A549 (cell line): ENCODE measurements at regions not wholly inside any gene's neighbourhood (a gene's known extent, or its start where the extent isn't known, plus 50 kb on each side); places are given as distances from the start of the nearest gene placed in this dataset.

Source experiments
- ATAC-seq, 2 experiments: fragments of 200-7000 bp in 1 of 2; fragments of >200 bp in 1 of 2; cut with Nextera tagmentation in 1 of 2; cut with Tn5 transposase in 1 of 2; 3 replicates each; pipeline versions ENCODE4 v1.8.0 to v1.9.1; 2018 to 2020; ENCODE audit warnings: mild to moderate bottlenecking in 1 of 2, moderate library complexity in 1 of 2
- CTCF ChIA-PET: fragments of 300-600 bp; sonication (Branson Sonifier 250); formaldehyde crosslinking; extraction: SDS; loops from one replicate; lab custom pipeline; 2021; ENCODE audit warnings: antibody characterized with exemption, inconsistent platforms; lab: Yijun Ruan, JAX
- POLR2A ChIA-PET: fragments of 350-600 bp; formaldehyde crosslinking; extraction: SDS; loops from one replicate; lab custom pipeline; 2021; ENCODE audit warnings: antibody characterized with exemption, inconsistent platforms; lab: Yijun Ruan, JAX
- DNase-seq, 2 experiments: peaks; one replicate each; pipeline versions ENCODE4 v3.0.0 to v3.0.0-alpha.2; 2011 to 2016; ENCODE audit warnings: low read depth in 1 of 2, low spot score in 1 of 2
- FAIRE-seq: peaks from 2 replicates; lab custom pipeline; 2011; peaks lifted over from hg19 to GRCh38; lab: Jason Lieb, UNC
- H3K27ac ChIP-seq, 2 experiments: fragments of >200 bp; sonication (Bioruptor Twin); formaldehyde crosslinking; 3 replicates each; pipeline ENCODE4 v1.5.1; 2016 to 2017
- H3K4me1 ChIP-seq: fragments of >200 bp; sonication (Bioruptor Twin); formaldehyde crosslinking; 3 replicates; pipeline ENCODE4 v1.6.1; 2016
- H3K4me2 ChIP-seq: fragments of >200 bp; sonication (Bioruptor Twin); formaldehyde crosslinking; 3 replicates; pipeline ENCODE4 v1.6.1; 2016
- H3K4me3 ChIP-seq: fragments of >200 bp; sonication (Bioruptor Twin); formaldehyde crosslinking; 3 replicates; pipeline ENCODE4 v1.5.1; 2016
- H3K9me3 ChIP-seq: fragments of >200 bp; sonication (Bioruptor Twin); formaldehyde crosslinking; 3 replicates; pipeline ENCODE4 v1.6.1; 2016
- BHLHE40 ChIP-seq: IDR thresholded peaks from 2 replicates; pipeline ENCODE4 v1.6.1; 2012; ENCODE audit warnings: low read depth, low read length, inconsistent platforms
- CBX2 ChIP-seq: fragments of 200-600 bp; sonication (generic); IDR thresholded peaks from 2 replicates; pipeline ENCODE4 v1.6.1; 2016; ENCODE audit warnings: low read depth, mild to moderate bottlenecking, borderline replicate concordance
- FOSB ChIP-seq: fragments of 250-450 bp; sonication (Bioruptor Pico); IDR thresholded peaks from 2 replicates; pipeline ENCODE4 v1.5.0; 2020; ENCODE audit warnings: mild to moderate bottlenecking, moderate library complexity
- GATA3 ChIP-seq: IDR thresholded peaks from 2 replicates; pipeline ENCODE4 v1.6.1; 2012; ENCODE audit warnings: borderline replicate concordance
- HEYL ChIP-seq: fragments of 250-450 bp; sonication (Bioruptor Pico); IDR thresholded peaks from 2 replicates; pipeline ENCODE4 v1.8.0; 2021; ENCODE audit warnings: mild to moderate bottlenecking, moderate library complexity
- HOXB13 ChIP-seq: fragments of 250-450 bp; sonication (Bioruptor Pico); IDR thresholded peaks from 2 replicates; pipeline ENCODE4 v1.5.0; 2020; ENCODE audit warnings: low read depth, mild to moderate bottlenecking, moderate library complexity
- NR3C1 ChIP-seq: fragments of >200 bp; sonication (Bioruptor Twin); formaldehyde crosslinking; IDR thresholded peaks from 3 replicates; pipeline ENCODE4 v1.6.1; 2017
- POLR2AphosphoS2 ChIP-seq: conservative IDR thresholded peaks from 2 replicates; pipeline ENCODE4 v1.6.1; 2012; ENCODE audit warnings: low read length, improper control_type of control experiment, inconsistent platforms
- RAD21 ChIP-seq, 2 experiments: fragments of >200 bp in 1 of 2; sonication (Bioruptor Twin) in 1 of 2; formaldehyde crosslinking in 1 of 2; IDR thresholded peaks in 1 of 2; conservative IDR thresholded peaks in 1 of 2; 2 replicates in 1 of 2; 3 replicates in 1 of 2; pipeline ENCODE4 v1.6.1; 2012 to 2018; ENCODE audit warnings: inconsistent platforms in 1 of 2
- RNF2 ChIP-seq: fragments of 200-600 bp; sonication (generic); IDR thresholded peaks from 2 replicates; pipeline ENCODE4 v1.6.1; 2016; ENCODE audit warnings: low read depth, mild to moderate bottlenecking, antibody characterized with exemption, moderate library complexity, borderline replicate concordance
- SMC3 ChIP-seq: fragments of >200 bp; sonication (Bioruptor Twin); formaldehyde crosslinking; IDR thresholded peaks from 3 replicates; pipeline ENCODE4 v1.6.1; 2018; ENCODE audit warnings: inconsistent platforms
- TP53 ChIP-seq: fragments of 250-450 bp; sonication (Bioruptor Pico); IDR thresholded peaks from 2 replicates; pipeline ENCODE4 v1.5.0; 2021; ENCODE audit warnings: mild to moderate bottlenecking, moderate library complexity
- ZC3H11A ChIP-seq: fragments of 450-650 bp; IDR thresholded peaks from 2 replicates; pipeline ENCODE4 v1.6.1; 2014; ENCODE audit warnings: antibody characterized with exemption, mild to moderate bottlenecking
- ZFP36 ChIP-seq: fragments of 450-650 bp; IDR thresholded peaks from 2 replicates; pipeline ENCODE4 v1.6.1; 2014; ENCODE audit warnings: borderline replicate concordance; ENCODE audit not compliant: partially characterized antibody
- ZSCAN20 ChIP-seq: fragments of 250-450 bp; sonication (Bioruptor Pico); IDR thresholded peaks from 2 replicates; pipeline ENCODE4 v1.8.0; 2022; ENCODE audit warnings: mild to moderate bottlenecking, moderate library complexity
- WGBS: methylation state at CpG from one replicate; pipeline ENCODE4 v1.1.6; 2017; ENCODE audit errors: missing lambda C conversion rate; 5-methylcytosine and 5-hydroxymethylcytosine counted together
- TF ChIP-seq, protein P1 (sequence below): IDR thresholded peaks from 2 replicates; pipeline ENCODE4 v1.6.1; 2012
- TF ChIP-seq, protein P2 (sequence below): fragments of >200 bp; sonication (Bioruptor Twin); formaldehyde crosslinking; IDR thresholded peaks from 3 replicates; pipeline ENCODE4 v1.5.1; 2016
- TF ChIP-seq, protein P3 (sequence below): IDR thresholded peaks from 2 replicates; pipeline ENCODE4 v1.6.1; 2012; ENCODE audit warnings: low read depth, borderline replicate concordance
- TF ChIP-seq, protein P4 (sequence below): fragments of 200-600 bp; sonication (generic); IDR thresholded peaks from 2 replicates; pipeline ENCODE4 v1.6.1; 2016; ENCODE audit warnings: antibody characterized with exemption, mild to moderate bottlenecking, moderate library complexity
- TF ChIP-seq, protein P5 (sequence below): fragments of >200 bp; sonication (Bioruptor Twin); formaldehyde crosslinking; IDR thresholded peaks from 3 replicates; pipeline ENCODE4 v1.6.1; 2016

DNA sequence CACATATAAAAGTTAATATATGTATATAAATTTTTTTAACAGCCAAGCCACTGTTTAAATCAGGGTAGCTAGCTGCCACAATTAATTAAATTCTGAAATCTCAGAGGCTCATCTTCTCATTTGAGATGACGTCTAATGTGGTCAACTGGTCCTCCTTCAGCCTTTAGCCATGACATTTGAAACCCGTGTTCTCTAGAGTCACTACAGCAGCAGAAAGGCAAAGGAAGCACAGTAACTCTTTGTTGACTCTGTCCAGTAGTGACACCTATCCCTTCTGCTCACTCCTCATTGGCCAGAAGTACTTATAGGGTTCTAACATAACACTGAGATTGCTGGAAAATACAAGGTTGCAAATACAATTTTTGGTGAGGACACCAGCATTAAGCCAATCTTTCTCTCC is 555.5 kb downstream of the ETV1 start:
- no peak for FAIRE-seq
- Histone ChIP-seq H3K27ac (no peak overlapping the region), H3K4me2 (no peak overlapping the region), H3K9me3 (no peaks in the 10 kb centered on the region)
- 19% methylated on average over 2 of the region's 2 CpGs for WGBS
- DNase-seq: no peak
- CTCF ChIA-PET: no interaction called here
- TF ChIP-seq RAD21 (conservative IDR thresholded peaks at IDR 0.05 in 1 of 2, IDR thresholded peaks at IDR 0.05 in 1 of 2): no peak
- no peak for TF ChIP-seq CBX2
- TF ChIP-seq HOXB13 (CRISPR knock-in tag): no peak
- TF ChIP-seq, protein P1, sequence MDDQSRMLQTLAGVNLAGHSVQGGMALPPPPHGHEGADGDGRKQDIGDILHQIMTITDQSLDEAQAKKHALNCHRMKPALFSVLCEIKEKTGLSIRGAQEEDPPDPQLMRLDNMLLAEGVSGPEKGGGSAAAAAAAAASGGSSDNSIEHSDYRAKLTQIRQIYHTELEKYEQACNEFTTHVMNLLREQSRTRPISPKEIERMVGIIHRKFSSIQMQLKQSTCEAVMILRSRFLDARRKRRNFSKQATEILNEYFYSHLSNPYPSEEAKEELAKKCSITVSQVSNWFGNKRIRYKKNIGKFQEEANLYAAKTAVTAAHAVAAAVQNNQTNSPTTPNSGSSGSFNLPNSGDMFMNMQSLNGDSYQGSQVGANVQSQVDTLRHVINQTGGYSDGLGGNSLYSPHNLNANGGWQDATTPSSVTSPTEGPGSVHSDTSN: no peak
- TF ChIP-seq RNF2: no peak
- TF ChIP-seq, all 56 proteins: peak for 0
- ATAC-seq: no peak
- POLR2A ChIA-PET: no interaction called here
- no peak overlapping the region for H3K4me3 ChIP-seq
- H3K4me1 ChIP-seq: no peaks in the 10 kb centered on the region

DNA sequence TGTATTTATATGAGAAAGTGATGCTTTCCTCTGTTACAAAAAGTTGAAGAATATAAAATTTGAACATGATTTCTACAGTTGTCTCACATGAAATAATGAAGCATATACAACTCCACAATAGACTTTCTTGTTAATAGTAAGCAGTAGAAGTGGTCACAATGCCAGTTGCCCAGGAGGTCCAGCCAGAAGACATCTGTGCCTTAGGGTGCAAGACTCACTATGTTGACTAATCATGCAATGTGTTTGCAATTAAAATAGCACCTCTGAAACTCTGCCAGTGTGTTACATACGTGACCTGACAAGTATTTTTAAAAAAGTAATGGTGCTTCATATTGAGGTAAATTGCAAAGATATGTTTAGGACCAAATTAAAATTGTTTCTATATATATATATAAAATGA is 547.2 kb downstream of the ETV1 start:
- TF ChIP-seq NR3C1 (no peak), HEYL (no peak), FOSB (CRISPR knock-in tag) (no peak), HOXB13 (CRISPR knock-in tag) (no peak), ZFP36 (no peak), ZSCAN20 (CRISPR knock-in tag) (no peak), GATA3 (no peak), TP53 (CRISPR knock-in tag) (no peak), SMC3 (no peak)
- TF ChIP-seq, protein P2, sequence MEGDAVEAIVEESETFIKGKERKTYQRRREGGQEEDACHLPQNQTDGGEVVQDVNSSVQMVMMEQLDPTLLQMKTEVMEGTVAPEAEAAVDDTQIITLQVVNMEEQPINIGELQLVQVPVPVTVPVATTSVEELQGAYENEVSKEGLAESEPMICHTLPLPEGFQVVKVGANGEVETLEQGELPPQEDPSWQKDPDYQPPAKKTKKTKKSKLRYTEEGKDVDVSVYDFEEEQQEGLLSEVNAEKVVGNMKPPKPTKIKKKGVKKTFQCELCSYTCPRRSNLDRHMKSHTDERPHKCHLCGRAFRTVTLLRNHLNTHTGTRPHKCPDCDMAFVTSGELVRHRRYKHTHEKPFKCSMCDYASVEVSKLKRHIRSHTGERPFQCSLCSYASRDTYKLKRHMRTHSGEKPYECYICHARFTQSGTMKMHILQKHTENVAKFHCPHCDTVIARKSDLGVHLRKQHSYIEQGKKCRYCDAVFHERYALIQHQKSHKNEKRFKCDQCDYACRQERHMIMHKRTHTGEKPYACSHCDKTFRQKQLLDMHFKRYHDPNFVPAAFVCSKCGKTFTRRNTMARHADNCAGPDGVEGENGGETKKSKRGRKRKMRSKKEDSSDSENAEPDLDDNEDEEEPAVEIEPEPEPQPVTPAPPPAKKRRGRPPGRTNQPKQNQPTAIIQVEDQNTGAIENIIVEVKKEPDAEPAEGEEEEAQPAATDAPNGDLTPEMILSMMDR: no peak
- TF ChIP-seq, protein P3, sequence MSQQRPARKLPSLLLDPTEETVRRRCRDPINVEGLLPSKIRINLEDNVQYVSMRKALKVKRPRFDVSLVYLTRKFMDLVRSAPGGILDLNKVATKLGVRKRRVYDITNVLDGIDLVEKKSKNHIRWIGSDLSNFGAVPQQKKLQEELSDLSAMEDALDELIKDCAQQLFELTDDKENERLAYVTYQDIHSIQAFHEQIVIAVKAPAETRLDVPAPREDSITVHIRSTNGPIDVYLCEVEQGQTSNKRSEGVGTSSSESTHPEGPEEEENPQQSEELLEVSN: no peak
- TF ChIP-seq, protein P4, sequence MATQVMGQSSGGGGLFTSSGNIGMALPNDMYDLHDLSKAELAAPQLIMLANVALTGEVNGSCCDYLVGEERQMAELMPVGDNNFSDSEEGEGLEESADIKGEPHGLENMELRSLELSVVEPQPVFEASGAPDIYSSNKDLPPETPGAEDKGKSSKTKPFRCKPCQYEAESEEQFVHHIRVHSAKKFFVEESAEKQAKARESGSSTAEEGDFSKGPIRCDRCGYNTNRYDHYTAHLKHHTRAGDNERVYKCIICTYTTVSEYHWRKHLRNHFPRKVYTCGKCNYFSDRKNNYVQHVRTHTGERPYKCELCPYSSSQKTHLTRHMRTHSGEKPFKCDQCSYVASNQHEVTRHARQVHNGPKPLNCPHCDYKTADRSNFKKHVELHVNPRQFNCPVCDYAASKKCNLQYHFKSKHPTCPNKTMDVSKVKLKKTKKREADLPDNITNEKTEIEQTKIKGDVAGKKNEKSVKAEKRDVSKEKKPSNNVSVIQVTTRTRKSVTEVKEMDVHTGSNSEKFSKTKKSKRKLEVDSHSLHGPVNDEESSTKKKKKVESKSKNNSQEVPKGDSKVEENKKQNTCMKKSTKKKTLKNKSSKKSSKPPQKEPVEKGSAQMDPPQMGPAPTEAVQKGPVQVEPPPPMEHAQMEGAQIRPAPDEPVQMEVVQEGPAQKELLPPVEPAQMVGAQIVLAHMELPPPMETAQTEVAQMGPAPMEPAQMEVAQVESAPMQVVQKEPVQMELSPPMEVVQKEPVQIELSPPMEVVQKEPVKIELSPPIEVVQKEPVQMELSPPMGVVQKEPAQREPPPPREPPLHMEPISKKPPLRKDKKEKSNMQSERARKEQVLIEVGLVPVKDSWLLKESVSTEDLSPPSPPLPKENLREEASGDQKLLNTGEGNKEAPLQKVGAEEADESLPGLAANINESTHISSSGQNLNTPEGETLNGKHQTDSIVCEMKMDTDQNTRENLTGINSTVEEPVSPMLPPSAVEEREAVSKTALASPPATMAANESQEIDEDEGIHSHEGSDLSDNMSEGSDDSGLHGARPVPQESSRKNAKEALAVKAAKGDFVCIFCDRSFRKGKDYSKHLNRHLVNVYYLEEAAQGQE: no peak
- TF ChIP-seq, all 56 proteins: peak for 0
- Histone ChIP-seq H3K4me2 (no peak overlapping the region), H3K4me3 (no peak overlapping the region), H3K27ac (no peak overlapping the region), H3K9me3 (no peaks in the 10 kb centered on the region), H3K4me1 (no peaks in the 10 kb centered on the region)
- WGBS: 3% methylated on average over 1 of the region's 1 CpG
- FAIRE-seq (no peak), DNase-seq (no peak), ATAC-seq (no peak)
- CTCF ChIA-PET: no interaction called here
- POLR2A ChIA-PET: no interaction called here

DNA sequence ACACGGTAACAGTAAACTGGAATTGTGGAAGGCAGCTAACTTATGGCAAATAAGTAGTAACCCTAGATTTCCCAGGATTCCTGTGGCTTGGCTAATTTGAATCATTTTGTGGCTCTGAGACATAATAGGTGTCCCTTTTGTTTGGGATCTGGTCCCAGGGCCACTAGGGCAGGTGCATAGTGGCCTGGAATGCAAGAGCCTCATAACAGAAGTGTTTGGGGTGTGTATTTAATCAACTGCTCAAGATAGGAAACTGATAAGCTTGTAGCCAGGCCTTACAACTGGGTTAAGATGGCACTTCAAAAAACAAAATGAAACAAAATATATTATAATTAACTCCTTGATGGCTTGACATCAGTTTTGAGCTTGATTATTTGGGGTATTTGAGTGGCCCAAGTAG is 541.8 kb downstream of the ETV1 start:
- no peak for ATAC-seq
- ChIA-PET CTCF (no interaction called here), POLR2A (no interaction called here)
- Histone ChIP-seq H3K4me1 (no peaks in the 10 kb centered on the region), H3K4me2 (no peak overlapping the region), H3K4me3 (no peak overlapping the region), H3K27ac (no peak overlapping the region), H3K9me3 (no peaks in the 10 kb centered on the region; the same call in 2 of the 3 replicates)
- 22% methylated on average over 1 of the region's 1 CpG for WGBS
- no peak for DNase-seq
- TF ChIP-seq HEYL (no peak), ZC3H11A (no peak), ZFP36 (no peak), POLR2AphosphoS2 (no peak), BHLHE40 (no peak)
- TF ChIP-seq, protein P5, sequence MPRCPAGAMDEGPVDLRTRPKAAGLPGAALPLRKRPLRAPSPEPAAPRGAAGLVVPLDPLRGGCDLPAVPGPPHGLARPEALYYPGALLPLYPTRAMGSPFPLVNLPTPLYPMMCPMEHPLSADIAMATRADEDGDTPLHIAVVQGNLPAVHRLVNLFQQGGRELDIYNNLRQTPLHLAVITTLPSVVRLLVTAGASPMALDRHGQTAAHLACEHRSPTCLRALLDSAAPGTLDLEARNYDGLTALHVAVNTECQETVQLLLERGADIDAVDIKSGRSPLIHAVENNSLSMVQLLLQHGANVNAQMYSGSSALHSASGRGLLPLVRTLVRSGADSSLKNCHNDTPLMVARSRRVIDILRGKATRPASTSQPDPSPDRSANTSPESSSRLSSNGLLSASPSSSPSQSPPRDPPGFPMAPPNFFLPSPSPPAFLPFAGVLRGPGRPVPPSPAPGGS: no peak
- no peak for FAIRE-seq
